ENCODE measurements at regions not wholly inside any gene's neighbourhood (a gene's known extent, or its start where the extent isn't known, plus 50 kb on each side); places are given as distances from the start of the nearest gene placed in this dataset.

GRCh38 chr10:63008491-63008890, 124.6 kb upstream of the NRBF2 start:
- ChIA-PET CTCF (no interaction called here), POLR2A (no interaction called here)
- Histone ChIP-seq H3K9ac (replicated peaks; ENCODE audit: extremely low read depth, insufficient read depth, low read length) (no peak overlapping the region), H3K9me3 (replicated peaks; ENCODE audit: control insufficient read depth, insufficient read depth, low read length) (no peaks in the 10 kb centered on the region), H2AFZ (ENCODE audit: low read depth, low read length) (no peak overlapping the region), H3K4me3 (replicated peaks in 1 of 3; ENCODE audit: insufficient read depth in 1 of 3, low read depth in 1 of 3, low read length in 3 of 3) (no peak overlapping the region), H4K20me1 (replicated peaks; ENCODE audit: control insufficient read depth, extremely low read depth, insufficient read depth, low read length) (no peaks in the 10 kb centered on the region), H3K4me2 (ENCODE audit: insufficient read depth, low read length) (no peak overlapping the region), H3K9me1 (replicated peaks; ENCODE audit: control insufficient read depth, extremely low read depth, insufficient read depth, low read length) (no peaks in the 10 kb centered on the region), H3K27ac (ENCODE audit: insufficient read depth, low read depth, low read length) (no peak overlapping the region), H3K36me3 (ENCODE audit: control insufficient read depth in 2 of 2, extremely low read depth in 1 of 2, insufficient read depth in 2 of 2, low read length in 2 of 2) (no peaks in the 10 kb centered on the region), H3K4me1 (ENCODE audit: control insufficient read depth, extremely low read depth, insufficient read depth, low read length) (no peaks in the 10 kb centered on the region), H3K79me2 (ENCODE audit: control insufficient read depth, insufficient read depth, low read length) (no peaks in the 10 kb centered on the region), H3K27me3 (ENCODE audit: control insufficient read depth in 2 of 2, insufficient read depth in 2 of 2, low read length in 2 of 2) (no peaks in the 10 kb centered on the region)
- dilution Hi-C loops (cut with MboI; ENCODE audit: extremely low pct_ligation_motif_present, low sequenced_read_pairs) = no loop called here
- intact Hi-C loops (cut with micrococcal nuclease) = loop anchor here (5.0 kb wide), 1 partner anchor 149 kb away; no protein-coding TSS in a partner anchor
- no peak for DNase-seq (ENCODE audit: low read depth, low spot score)
- no peak for FAIRE-seq
- no TSS peak for BruUV-seq (replicated peaks)
- TF ChIP-seq, protein P1, sequence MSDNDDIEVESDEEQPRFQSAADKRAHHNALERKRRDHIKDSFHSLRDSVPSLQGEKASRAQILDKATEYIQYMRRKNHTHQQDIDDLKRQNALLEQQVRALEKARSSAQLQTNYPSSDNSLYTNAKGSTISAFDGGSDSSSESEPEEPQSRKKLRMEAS (IDR thresholded peaks at IDR 0.05; ENCODE audit: insufficient read depth, insufficient read length) = no peak
- TF ChIP-seq EZH2 (IDR thresholded peaks at IDR 0.05; ENCODE audit: borderline replicate concordance, low read depth, low read length, severe bottlenecking) = no peak
- TF ChIP-seq FOS (IDR thresholded peaks at IDR 0.05; ENCODE audit: borderline replicate concordance, insufficient read depth, low read length) = no peak
- TF ChIP-seq, protein P2, sequence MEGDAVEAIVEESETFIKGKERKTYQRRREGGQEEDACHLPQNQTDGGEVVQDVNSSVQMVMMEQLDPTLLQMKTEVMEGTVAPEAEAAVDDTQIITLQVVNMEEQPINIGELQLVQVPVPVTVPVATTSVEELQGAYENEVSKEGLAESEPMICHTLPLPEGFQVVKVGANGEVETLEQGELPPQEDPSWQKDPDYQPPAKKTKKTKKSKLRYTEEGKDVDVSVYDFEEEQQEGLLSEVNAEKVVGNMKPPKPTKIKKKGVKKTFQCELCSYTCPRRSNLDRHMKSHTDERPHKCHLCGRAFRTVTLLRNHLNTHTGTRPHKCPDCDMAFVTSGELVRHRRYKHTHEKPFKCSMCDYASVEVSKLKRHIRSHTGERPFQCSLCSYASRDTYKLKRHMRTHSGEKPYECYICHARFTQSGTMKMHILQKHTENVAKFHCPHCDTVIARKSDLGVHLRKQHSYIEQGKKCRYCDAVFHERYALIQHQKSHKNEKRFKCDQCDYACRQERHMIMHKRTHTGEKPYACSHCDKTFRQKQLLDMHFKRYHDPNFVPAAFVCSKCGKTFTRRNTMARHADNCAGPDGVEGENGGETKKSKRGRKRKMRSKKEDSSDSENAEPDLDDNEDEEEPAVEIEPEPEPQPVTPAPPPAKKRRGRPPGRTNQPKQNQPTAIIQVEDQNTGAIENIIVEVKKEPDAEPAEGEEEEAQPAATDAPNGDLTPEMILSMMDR (IDR thresholded peaks at IDR 0.05; ENCODE audit: extremely low read depth in 1 of 2, insufficient read depth in 1 of 2, low read depth in 1 of 2, low read length in 2 of 2) = no peak
- no peak for TF ChIP-seq POLR2A (IDR thresholded peaks at IDR 0.05; ENCODE audit: low read depth, low read length)
- TF ChIP-seq GATA2 (IDR thresholded peaks at IDR 0.05; ENCODE audit: insufficient read depth, insufficient read length, low read depth, low read length) = no peak

DNA sequence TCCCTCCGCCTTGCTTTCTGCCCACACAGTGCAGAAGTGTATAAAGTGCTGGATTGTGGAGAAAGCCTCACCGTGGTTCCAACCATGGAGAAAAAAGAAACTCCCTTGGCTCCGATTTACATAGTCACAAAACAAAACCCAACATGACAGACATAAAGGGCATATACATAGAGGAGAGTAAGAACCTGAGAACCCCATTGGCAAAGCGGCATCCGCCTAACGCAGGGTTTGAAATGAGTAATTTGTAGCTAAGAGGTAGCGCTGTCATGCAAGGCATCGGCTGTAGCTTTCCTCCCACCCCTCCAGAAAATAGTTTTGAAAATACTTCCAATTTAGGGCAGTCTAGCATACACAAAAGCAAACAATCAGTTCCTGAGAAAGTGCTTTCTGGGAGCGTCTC, 126.0 kb upstream of the NRBF2 start:
- Histone ChIP-seq H3K36me3 (ENCODE audit: control insufficient read depth in 2 of 2, extremely low read depth in 1 of 2, insufficient read depth in 2 of 2, low read length in 2 of 2) (no peaks in the 10 kb centered on the region), H3K9ac (replicated peaks; ENCODE audit: extremely low read depth, insufficient read depth, low read length) (no peak overlapping the region), H3K4me1 (ENCODE audit: control insufficient read depth, extremely low read depth, insufficient read depth, low read length) (no peaks in the 10 kb centered on the region), H3K4me3 (replicated peaks in 1 of 3; ENCODE audit: insufficient read depth in 1 of 3, low read depth in 1 of 3, low read length in 3 of 3) (no peak overlapping the region), H3K27ac (ENCODE audit: insufficient read depth, low read depth, low read length) (no peak overlapping the region), H3K4me2 (ENCODE audit: insufficient read depth, low read length) (no peak overlapping the region), H4K20me1 (replicated peaks; ENCODE audit: control insufficient read depth, extremely low read depth, insufficient read depth, low read length) (no peaks in the 10 kb centered on the region), H3K27me3 (ENCODE audit: control insufficient read depth in 2 of 2, insufficient read depth in 2 of 2, low read length in 2 of 2) (no peaks in the 10 kb centered on the region), H3K79me2 (ENCODE audit: control insufficient read depth, insufficient read depth, low read length) (no peaks in the 10 kb centered on the region), H3K9me3 (replicated peaks; ENCODE audit: control insufficient read depth, insufficient read depth, low read length) (no peaks in the 10 kb centered on the region), H3K9me1 (replicated peaks; ENCODE audit: control insufficient read depth, extremely low read depth, insufficient read depth, low read length) (no peaks in the 10 kb centered on the region), H2AFZ (ENCODE audit: low read depth, low read length) (no peak overlapping the region)
- FAIRE-seq = no peak
- dilution Hi-C loops (cut with MboI; ENCODE audit: extremely low pct_ligation_motif_present, low sequenced_read_pairs) = no loop called here
- BruUV-seq (replicated peaks) = no TSS peak
- DNase-seq (ENCODE audit: low read depth, low spot score) = no peak
- CTCF ChIA-PET = interaction anchor here (1.2 kb wide), 1 partner anchor 77 kb away, joined by 3 read pairs; no protein-coding TSS in a partner anchor
- POLR2A ChIA-PET = no interaction called here
- no peak for TF ChIP-seq MYC (IDR thresholded peaks at IDR 0.05; ENCODE audit: low read depth, low read length)
- TF ChIP-seq, protein P2 (IDR thresholded peaks at IDR 0.05; ENCODE audit: extremely low read depth in 1 of 2, insufficient read depth in 1 of 2, low read depth in 1 of 2, low read length in 2 of 2) = no peak
- no peak for TF ChIP-seq POLR2A (IDR thresholded peaks at IDR 0.05; ENCODE audit: low read depth, low read length)
- no peak for TF ChIP-seq JUN (IDR thresholded peaks at IDR 0.05; ENCODE audit: borderline replicate concordance, insufficient read depth, insufficient read length, low read depth)
- no peak for TF ChIP-seq POLR2AphosphoS5 (IDR thresholded peaks at IDR 0.05; ENCODE audit: insufficient read depth, low read depth, low read length)
- TF ChIP-seq GATA2 (IDR thresholded peaks at IDR 0.05; ENCODE audit: insufficient read depth, insufficient read length, low read depth, low read length) = no peak
- TF ChIP-seq FOS (IDR thresholded peaks at IDR 0.05; ENCODE audit: borderline replicate concordance, insufficient read depth, low read length) = no peak
- TF ChIP-seq EZH2 (IDR thresholded peaks at IDR 0.05; ENCODE audit: borderline replicate concordance, low read depth, low read length, severe bottlenecking) = no peak
- TF ChIP-seq, protein P1 (IDR thresholded peaks at IDR 0.05; ENCODE audit: insufficient read depth, insufficient read length) = no peak
- intact Hi-C loops (cut with micrococcal nuclease) = loop anchor here (5.0 kb wide), 1 partner anchor 150 kb away; no protein-coding TSS in a partner anchor

Data from endothelial cell of umbilical vein (primary cell).